ENCODE measurements at regions not wholly inside any gene's neighbourhood (a gene's known extent, or its start where the extent isn't known, plus 50 kb on each side); places are given as distances from the start of the nearest gene placed in this dataset.

DNA sequence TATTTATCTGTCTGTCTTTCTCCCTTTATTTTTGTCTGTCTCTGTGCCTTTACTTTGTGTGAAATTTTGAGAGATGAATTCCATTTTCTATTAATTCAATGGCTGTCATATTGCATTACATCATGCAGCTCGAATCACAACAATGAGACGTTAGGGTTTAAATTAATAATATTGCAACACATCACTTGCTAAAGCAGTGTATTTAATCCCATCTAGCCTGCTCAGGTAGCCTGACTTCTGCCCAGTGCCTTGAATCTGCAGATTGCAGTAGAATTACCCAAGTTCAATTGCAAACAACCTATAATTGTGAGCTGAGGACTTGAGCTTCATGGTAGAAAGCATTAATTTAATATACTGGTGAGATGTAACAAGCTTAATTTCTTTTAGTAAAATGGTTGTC, 235.7 kb upstream of the TSHZ2 start:
- TF ChIP-seq, protein P1, sequence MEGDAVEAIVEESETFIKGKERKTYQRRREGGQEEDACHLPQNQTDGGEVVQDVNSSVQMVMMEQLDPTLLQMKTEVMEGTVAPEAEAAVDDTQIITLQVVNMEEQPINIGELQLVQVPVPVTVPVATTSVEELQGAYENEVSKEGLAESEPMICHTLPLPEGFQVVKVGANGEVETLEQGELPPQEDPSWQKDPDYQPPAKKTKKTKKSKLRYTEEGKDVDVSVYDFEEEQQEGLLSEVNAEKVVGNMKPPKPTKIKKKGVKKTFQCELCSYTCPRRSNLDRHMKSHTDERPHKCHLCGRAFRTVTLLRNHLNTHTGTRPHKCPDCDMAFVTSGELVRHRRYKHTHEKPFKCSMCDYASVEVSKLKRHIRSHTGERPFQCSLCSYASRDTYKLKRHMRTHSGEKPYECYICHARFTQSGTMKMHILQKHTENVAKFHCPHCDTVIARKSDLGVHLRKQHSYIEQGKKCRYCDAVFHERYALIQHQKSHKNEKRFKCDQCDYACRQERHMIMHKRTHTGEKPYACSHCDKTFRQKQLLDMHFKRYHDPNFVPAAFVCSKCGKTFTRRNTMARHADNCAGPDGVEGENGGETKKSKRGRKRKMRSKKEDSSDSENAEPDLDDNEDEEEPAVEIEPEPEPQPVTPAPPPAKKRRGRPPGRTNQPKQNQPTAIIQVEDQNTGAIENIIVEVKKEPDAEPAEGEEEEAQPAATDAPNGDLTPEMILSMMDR (conservative IDR thresholded peaks at IDR 0.05; ENCODE audit: low read depth, low read length): no peak
- TF ChIP-seq EZH2 (IDR thresholded peaks at IDR 0.05; ENCODE audit: low read length, unreplicated experiment): no peak
- no peak for TF ChIP-seq EZH2phosphoT487 (IDR thresholded peaks at IDR 0.05; ENCODE audit: borderline replicate concordance, low read length)
